DMS53 (cell line): ENCODE measurements at regions not wholly inside any gene's neighbourhood (a gene's known extent, or its start where the extent isn't known, plus 50 kb on each side); places are given as distances from the start of the nearest gene placed in this dataset.

ENCODE experiments used
- DNase-seq: peaks from one replicate; lab custom pipeline; 2025; lab: John Stamatoyannopoulos, UW

GRCh38 chr5:68407311-68408239 is 192.0 kb downstream of the PIK3R1 start:
- no peak for DNase-seq

GRCh38 chr5:68408345-68408871 is 192.9 kb downstream of the PIK3R1 start:
- no peak for DNase-seq

DNA sequence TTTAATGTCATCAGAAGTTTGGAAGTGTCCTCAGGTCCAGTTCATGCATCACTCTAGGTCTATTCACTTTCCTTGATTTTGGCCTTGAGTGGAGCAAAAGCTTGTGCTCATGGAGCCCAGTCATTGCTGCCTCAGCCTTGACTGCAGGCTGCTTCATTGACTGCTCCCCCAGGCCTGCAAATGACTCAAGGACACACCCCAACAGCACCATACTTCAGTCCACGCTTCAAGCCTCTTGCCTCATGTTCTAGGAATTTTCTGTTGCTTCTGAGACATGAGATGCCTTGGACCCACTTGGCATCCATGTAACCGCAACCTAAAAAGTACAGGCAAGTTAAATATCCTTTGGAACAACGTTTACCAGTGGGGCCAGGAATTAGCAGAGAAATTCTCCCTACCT is 193.7 kb downstream of the PIK3R1 start:
- DNase-seq, result no peak

GRCh38 chr5:68411161-68411560 is 195.6 kb downstream of the PIK3R1 start:
- no peak for DNase-seq

- DNase-seq, result no peak
These were observed 199.9 kb downstream of the PIK3R1 start for GRCh38 chr5:68415177-68416085.

GRCh38 chr5:68416714-68417113 is 201.2 kb downstream of the PIK3R1 start:
- no peak for DNase-seq

GRCh38 chr5:68418201-68418600 is 202.6 kb downstream of the PIK3R1 start:
- DNase-seq, result no peak

GRCh38 chr5:68418680-68419079 is 203.1 kb downstream of the PIK3R1 start:
- no peak for DNase-seq

- no peak for DNase-seq
These were observed 203.6 kb downstream of the PIK3R1 start for GRCh38 chr5:68419081-68419636.

- peak; percentile 22 for DNase-seq
These were observed 204.3 kb downstream of the PIK3R1 start for GRCh38 chr5:68419637-68420452.

DNA sequence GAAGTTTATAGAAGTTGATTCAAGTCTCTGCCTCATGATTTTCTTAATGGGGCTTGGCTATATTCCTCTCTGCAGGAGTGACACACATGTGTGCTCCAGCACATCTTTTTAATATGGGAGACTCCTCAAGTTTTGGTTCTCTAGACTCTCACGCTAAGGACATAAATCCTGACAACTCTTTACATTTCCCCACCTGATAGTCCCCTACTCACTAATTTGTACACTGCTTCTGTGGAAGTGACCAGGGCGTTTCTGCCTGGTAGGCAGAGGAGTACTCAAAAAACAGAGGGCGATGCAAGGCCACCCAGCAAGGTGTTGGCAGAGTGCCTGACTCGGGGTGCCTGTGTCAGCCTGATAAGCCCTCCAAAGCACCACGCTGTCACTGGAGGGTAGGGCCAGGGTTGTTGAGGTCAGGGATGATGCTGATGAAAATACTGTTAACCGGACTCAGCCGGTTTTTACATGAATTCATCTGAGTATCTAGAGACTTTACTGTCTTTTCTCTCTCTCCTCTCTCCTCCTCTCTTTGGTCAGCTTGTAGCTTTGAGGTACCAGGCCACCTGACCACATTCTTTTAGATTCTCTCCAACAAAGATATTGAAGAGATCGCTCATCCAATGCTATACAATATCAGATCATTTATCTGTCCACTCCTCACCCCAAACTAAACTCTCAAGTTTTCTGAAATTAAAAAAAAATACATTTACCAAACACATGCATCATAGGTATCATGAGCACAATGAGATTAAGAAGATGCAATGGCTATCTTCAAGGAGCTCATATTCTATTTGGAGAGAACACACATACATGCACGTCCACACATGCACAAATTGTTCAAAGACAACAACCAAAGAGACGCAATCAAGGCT is 205.2 kb downstream of the PIK3R1 start:
- DNase-seq, result no peak

GRCh38 chr5:68421485-68422220 is 206.1 kb downstream of the PIK3R1 start:
- DNase-seq, result no peak

DNA sequence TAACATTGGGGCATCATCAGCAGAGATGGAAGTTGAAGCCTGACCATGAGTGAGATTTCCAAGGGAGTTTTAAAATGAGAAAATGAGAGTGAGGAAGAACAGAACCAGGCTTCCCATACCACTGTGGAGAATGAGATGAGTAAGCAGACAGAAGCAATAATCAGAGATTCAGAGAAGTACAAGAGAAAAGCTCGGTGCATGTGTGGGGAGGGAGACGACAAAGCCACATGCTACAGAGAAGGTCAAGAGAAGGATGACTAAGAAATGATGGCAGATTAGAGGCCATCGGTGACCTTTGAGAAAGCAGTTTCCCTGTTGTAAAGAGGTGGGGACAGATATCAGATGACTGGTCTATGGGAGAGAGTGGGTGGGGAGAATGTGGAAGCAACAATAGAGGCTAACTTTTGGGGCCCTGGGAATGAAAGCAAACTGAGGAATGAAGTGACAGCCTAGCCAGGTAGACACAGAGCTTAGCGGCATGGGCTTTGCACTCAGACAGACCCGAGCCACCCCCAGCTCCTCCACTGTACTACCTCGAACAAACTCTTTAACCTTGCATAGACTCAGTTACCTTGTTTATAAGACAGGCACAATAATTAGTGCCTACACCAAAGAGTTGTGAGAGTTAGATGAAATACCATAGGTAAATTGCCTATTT is 207.7 kb downstream of the PIK3R1 start:
- no peak for DNase-seq

DNA sequence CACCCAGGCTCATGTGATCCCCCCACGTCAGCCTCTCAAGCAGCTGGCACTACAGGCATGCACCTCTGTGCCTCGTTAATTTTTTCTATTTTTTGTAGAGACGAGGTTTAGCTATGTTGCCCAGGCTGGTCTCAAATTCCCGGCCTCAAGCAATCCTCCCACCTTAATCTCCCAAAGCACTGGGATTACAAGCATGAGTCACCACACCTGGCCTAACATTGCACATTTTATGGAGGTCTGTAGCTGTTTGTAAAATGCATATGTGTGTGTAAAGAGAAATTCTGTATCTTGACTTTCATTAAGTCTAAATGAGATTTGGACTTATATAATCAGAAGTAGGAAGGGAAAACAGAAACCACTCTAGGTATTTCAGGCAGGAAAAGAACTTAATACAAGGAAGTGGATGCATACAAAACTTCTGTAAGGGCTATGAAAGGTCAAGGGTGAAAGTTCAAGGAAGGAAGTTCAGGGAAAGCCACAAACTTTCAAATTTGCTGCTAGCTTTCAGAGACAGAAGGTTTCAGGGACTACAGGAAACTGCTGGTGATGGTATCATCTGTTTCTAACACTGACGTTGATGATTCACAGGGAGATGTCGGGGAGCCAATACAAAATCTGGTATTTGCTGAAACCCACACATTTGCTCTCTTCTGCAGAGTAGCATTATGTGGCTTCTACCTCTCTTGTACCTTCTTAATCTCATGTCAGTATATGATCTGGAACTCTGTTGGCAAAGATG is 209.4 kb downstream of the PIK3R1 start:
- DNase-seq, result peak; percentile 34

DNA sequence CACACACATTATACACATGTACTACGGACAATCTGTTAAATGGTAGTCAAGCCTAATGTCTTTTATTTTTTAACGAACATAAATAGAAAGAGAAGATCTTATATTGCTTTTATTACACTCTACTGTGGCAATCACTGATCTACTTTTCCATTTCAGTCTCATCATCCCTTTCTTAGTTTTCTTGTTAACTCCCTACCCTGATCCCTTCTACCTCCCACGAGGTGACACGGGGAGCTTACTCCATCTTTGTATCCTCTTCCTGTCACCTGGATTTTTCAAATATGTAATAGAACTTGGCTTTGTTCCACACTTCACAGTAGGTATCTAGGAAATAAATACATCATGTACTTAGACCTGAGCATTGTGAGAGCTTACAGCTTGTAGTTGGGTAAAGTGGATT is 211.0 kb downstream of the PIK3R1 start:
- no peak for DNase-seq

GRCh38 chr5:68428231-68428811 is 212.8 kb downstream of the PIK3R1 start:
- no peak for DNase-seq

DNA sequence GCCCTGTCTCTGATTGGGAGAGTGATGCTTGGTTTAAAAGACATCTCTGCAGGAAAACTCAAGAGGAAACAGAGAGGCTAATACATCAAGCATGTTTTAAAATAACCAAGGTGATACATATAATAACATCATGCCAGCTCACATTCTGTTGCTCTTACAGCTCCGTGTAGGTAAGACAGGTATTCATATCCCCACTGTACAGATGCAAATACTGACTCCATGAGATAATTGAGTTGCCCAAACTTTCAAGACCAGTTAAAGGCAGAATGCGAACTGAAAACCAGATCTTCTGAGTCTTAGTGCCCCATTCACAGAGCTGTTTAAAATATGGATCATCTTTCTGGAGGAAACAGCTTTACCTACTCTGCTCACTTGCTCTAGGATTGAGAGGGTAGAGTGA is 214.0 kb downstream of the PIK3R1 start:
- no peak for DNase-seq

- no peak for DNase-seq
These were observed 214.7 kb downstream of the PIK3R1 start for GRCh38 chr5:68430279-68430678.
